Panc1 (cell line): ENCODE measurements at regions not wholly inside any gene's neighbourhood (a gene's known extent, or its start where the extent isn't known, plus 50 kb on each side); places are given as distances from the start of the nearest gene placed in this dataset.

Experiments used
- ATAC-seq: fragments of 200-7000 bp; cut with Tn5 transposase; 2 replicates; pipeline ENCODE4 v1.9.1; 2020; ENCODE audit warnings: mild to moderate bottlenecking, moderate library complexity
- BruUV-seq: library from RNA; stranded (reverse); fragments of 400-500 nt; replicated peaks from 2 replicates; lab custom pipeline; 2021; lab: Mats Ljungman, UMichigan
- CTCF ChIA-PET: fragments of 300-600 bp; sonication (Branson Sonifier 250); formaldehyde crosslinking; loops from one replicate; lab custom pipeline; 2022; ENCODE audit warnings: antibody characterized with exemption; lab: Charles Lee
- POLR2A ChIA-PET: fragments of 300-600 bp; sonication (Branson Sonifier 250); formaldehyde crosslinking; loops from one replicate; lab custom pipeline; 2022; ENCODE audit warnings: antibody characterized with exemption; lab: Charles Lee
- DNase-seq: peaks from one replicate; pipeline ENCODE4 v3.0.0-alpha.2; 2010; ENCODE audit warnings: low read depth, low spot score
- H3K27ac ChIP-seq: 2 replicates; pipeline ENCODE4 v1.5.1; 2011; ENCODE audit warnings: mild to moderate bottlenecking, low read length, inconsistent platforms
- H3K27me3 ChIP-seq: fragments of 200-500 bp; sonication (Bioruptor generic); 2 replicates; pipeline ENCODE4 v1.6.0; 2014; ENCODE audit warnings: low read length, inconsistent platforms; ENCODE audit not compliant: control insufficient read depth, insufficient read depth
- H3K36me3 ChIP-seq: fragments of 200-500 bp; sonication (Bioruptor generic); 2 replicates; pipeline ENCODE4 v1.5.1; 2014; ENCODE audit warnings: inconsistent platforms, mild to moderate bottlenecking, low read length, moderate library complexity; ENCODE audit not compliant: control insufficient read depth, insufficient read depth
- H3K4me1 ChIP-seq: 2 replicates; pipeline ENCODE4 v1.5.1; 2011; ENCODE audit warnings: inconsistent platforms, mild to moderate bottlenecking, low read length, moderate library complexity; ENCODE audit not compliant: control insufficient read depth, insufficient read depth
- H3K4me3 ChIP-seq, 2 experiments: 2 replicates each; pipeline ENCODE4 v1.5.1; 2011 to 2012; ENCODE audit warnings: low read depth in 2 of 2, low read length in 2 of 2, mild to moderate bottlenecking in 2 of 2, inconsistent platforms in 1 of 2, moderate library complexity in 1 of 2
- H3K9me3 ChIP-seq: fragments of 200-500 bp; sonication (Bioruptor generic); 2 replicates; pipeline ENCODE4 v1.5.1; 2014; ENCODE audit warnings: low read depth, mild to moderate bottlenecking, inconsistent platforms, low read length, moderate library complexity; ENCODE audit not compliant: control insufficient read depth, insufficient read depth
- CTCF ChIP-seq: fragments of 450-650 bp; IDR thresholded peaks from 2 replicates; pipeline ENCODE4 v1.5.1; 2017; ENCODE audit warnings: mild to moderate bottlenecking
- POLR2AphosphoS5 ChIP-seq: IDR thresholded peaks from 2 replicates; pipeline ENCODE4 v1.6.1; 2012; ENCODE audit warnings: mild to moderate bottlenecking, low read depth, low read length, moderate library complexity
- REST ChIP-seq, 2 experiments: IDR thresholded peaks; 2 replicates each; pipeline ENCODE4 v1.6.1; 2011 to 2012; ENCODE audit warnings: low read depth in 2 of 2, control low read depth in 1 of 2, low read length in 1 of 2, mild to moderate bottlenecking in 1 of 2, moderate library complexity in 1 of 2; ENCODE audit not compliant: insufficient read depth in 1 of 2
- SIN3A ChIP-seq: IDR thresholded peaks from 2 replicates; pipeline ENCODE4 v1.6.1; 2012; ENCODE audit warnings: low read depth, mild to moderate bottlenecking, low read length, moderate library complexity, borderline replicate concordance; ENCODE audit not compliant: insufficient read depth
- TCF7L2 ChIP-seq: IDR thresholded peaks from 2 replicates; pipeline ENCODE4 v1.6.1; 2011; ENCODE audit warnings: mild to moderate bottlenecking, low read depth, low read length, inconsistent platforms
- in situ Hi-C: cut with HindIII; loops from 2 replicates; pipeline ENCODE4 v1.10.0; 2016; ENCODE audit warnings: low sequenced_read_pairs, low pct_unique_long_range_greater_than_20kb
- intact Hi-C: fragments of 100-400 bp; cut with micrococcal nuclease; formaldehyde crosslinking; loops from one replicate; pipeline ENCODE4 v1.10.0; 2022; ENCODE audit not compliant: unreplicated experiment

GRCh38 chr12:14200598-14200997 is 164.9 kb upstream of the ATF7IP start:
- CTCF ChIA-PET, result no interaction called here
- Histone ChIP-seq H3K9me3 (no peaks in the 10 kb centered on the region), H3K36me3 (no peaks in the 10 kb centered on the region), H3K27me3 (no peaks in the 10 kb centered on the region), H3K4me1 (no peaks in the 10 kb centered on the region), H3K27ac (no peak overlapping the region), H3K4me3 (no peak overlapping the region)
- no TSS peak for BruUV-seq
- no peak for TF ChIP-seq SIN3A
- no peak for TF ChIP-seq REST (IDR thresholded peaks at IDR 0.05; ENCODE audit: insufficient read depth in 1 of 2, low read depth in 2 of 2, low read length in 1 of 2)
- TF ChIP-seq POLR2AphosphoS5, result no peak
- TF ChIP-seq CTCF, result no peak
- no peak for TF ChIP-seq TCF7L2
- DNase-seq (no peak), ATAC-seq (no peak)
- in situ Hi-C loops (no loop called here), intact Hi-C loops (no loop called here)
- POLR2A ChIA-PET, result no interaction called here

DNA sequence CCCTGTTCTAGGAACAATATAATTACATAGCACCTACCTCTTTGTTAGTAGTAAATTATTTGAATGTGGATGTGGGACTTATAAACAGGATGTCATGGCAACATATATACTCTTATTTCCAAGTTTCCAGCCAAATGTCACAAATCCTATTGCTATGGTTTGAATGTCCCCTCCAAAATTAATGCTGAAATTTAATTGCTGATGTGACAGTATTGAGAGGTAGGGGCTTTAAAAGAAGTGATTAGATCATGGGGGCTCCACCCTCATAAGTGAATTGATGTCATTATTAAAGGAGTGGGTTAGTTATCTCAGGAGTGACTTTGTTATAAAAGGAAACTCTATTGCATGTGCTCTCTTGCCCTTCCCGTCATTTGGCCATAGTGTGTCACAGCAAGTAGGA is 164.2 kb upstream of the ATF7IP start:
- intact Hi-C loops, result no loop called here
- no peaks in the 10 kb centered on the region for H3K4me1 ChIP-seq
- DNase-seq (no peak), ATAC-seq (no peak)
- no peaks in the 10 kb centered on the region for H3K27me3 ChIP-seq
- ChIA-PET POLR2A (no interaction called here), CTCF (no interaction called here)
- H3K9me3 ChIP-seq, result no peaks in the 10 kb centered on the region
- no peak overlapping the region for H3K27ac ChIP-seq
- H3K4me3 ChIP-seq, result no peak overlapping the region
- BruUV-seq, result no TSS peak
- H3K36me3 ChIP-seq, result no peaks in the 10 kb centered on the region
- in situ Hi-C loops, result no loop called here
- TF ChIP-seq TCF7L2 (no peak), SIN3A (no peak), POLR2AphosphoS5 (no peak), CTCF (no peak), REST (IDR thresholded peaks at IDR 0.05; ENCODE audit: insufficient read depth in 1 of 2, low read depth in 2 of 2, low read length in 1 of 2) (no peak)
